ENCODE measurements at regions not wholly inside any gene's neighbourhood (a gene's known extent, or its start where the extent isn't known, plus 50 kb on each side); places are given as distances from the start of the nearest gene placed in this dataset.

GRCh38 chr1:67489643-67490042 lies 59.4 kb upstream of the SERBP1 start:
- no peaks in the 10 kb centered on the region for H3K36me3 Mint-ChIP-seq (ENCODE audit: low read depth)
- intact Hi-C loops (cut with DNase I, micrococcal nuclease): no loop called here
- Histone ChIP-seq H3K4me1 (ENCODE audit: insufficient read depth, low read length) (no peaks in the 10 kb centered on the region), H3K27ac (ENCODE audit: low read depth in 1 of 2, low read length in 2 of 2) (no peak overlapping the region), H3K9me3 (ENCODE audit: control insufficient read depth in 1 of 2, insufficient read depth in 1 of 2, low read length in 2 of 2) (no peaks in the 10 kb centered on the region), H3K27me3 (ENCODE audit: control insufficient read depth in 1 of 2, insufficient read depth in 2 of 2, low read length in 2 of 2) (no peaks in the 10 kb centered on the region), H3K4me3 (ENCODE audit: low read length) (no peak overlapping the region), H3K36me3 (ENCODE audit: insufficient read depth, low read length) (no peaks in the 10 kb centered on the region)
- H3K9me3 Mint-ChIP-seq: no peaks in the 10 kb centered on the region
- DNase-seq (peak in 4 of 14 experiments; percentile 3 to 36 (median 18)), ATAC-seq (ENCODE audit: poor library complexity) (no peak)
- H3K27me3 Mint-ChIP-seq: no peaks in the 10 kb centered on the region
- H3K27ac Mint-ChIP-seq: no peak overlapping the region
- no peak overlapping the region for H3K4me3 Mint-ChIP-seq
- ChIA-PET CTCF (no interaction called here), POLR2A (no interaction called here)
- H3K4me1 Mint-ChIP-seq (ENCODE audit: low read depth): no peaks in the 10 kb centered on the region
- TF ChIP-seq CTCF (IDR thresholded peaks at IDR 0.05): no peak

- no peaks in the 10 kb centered on the region for H3K9me3 ChIP-seq (ENCODE audit: control insufficient read depth in 1 of 2, insufficient read depth in 1 of 2, low read length in 2 of 2)
- no peaks in the 10 kb centered on the region for H3K36me3 ChIP-seq (ENCODE audit: insufficient read depth, low read length)
- Mint-ChIP-seq H3K9me3 (no peaks in the 10 kb centered on the region), H3K4me3 (no peak overlapping the region), H3K27me3 (no peaks in the 10 kb centered on the region), H3K27ac (no peak overlapping the region), H3K36me3 (ENCODE audit: low read depth) (no peaks in the 10 kb centered on the region), H3K4me1 (ENCODE audit: low read depth) (no peaks in the 10 kb centered on the region)
- ChIA-PET POLR2A (no interaction called here), CTCF (no interaction called here)
- intact Hi-C loops (cut with DNase I, micrococcal nuclease): no loop called here
- TF ChIP-seq CTCF (IDR thresholded peaks at IDR 0.05): no peak
- ATAC-seq (ENCODE audit: poor library complexity): no peak
- no peaks in the 10 kb centered on the region for H3K27me3 ChIP-seq (ENCODE audit: control insufficient read depth in 1 of 2, insufficient read depth in 2 of 2, low read length in 2 of 2)
- no peak overlapping the region for H3K4me3 ChIP-seq (ENCODE audit: low read length)
- DNase-seq: no peak
- H3K4me1 ChIP-seq (ENCODE audit: insufficient read depth, low read length): no peaks in the 10 kb centered on the region
- H3K27ac ChIP-seq (ENCODE audit: low read depth in 1 of 2, low read length in 2 of 2): no peak overlapping the region
These were observed 61.1 kb upstream of the SERBP1 start for GRCh38 chr1:67491280-67491679.

DNA sequence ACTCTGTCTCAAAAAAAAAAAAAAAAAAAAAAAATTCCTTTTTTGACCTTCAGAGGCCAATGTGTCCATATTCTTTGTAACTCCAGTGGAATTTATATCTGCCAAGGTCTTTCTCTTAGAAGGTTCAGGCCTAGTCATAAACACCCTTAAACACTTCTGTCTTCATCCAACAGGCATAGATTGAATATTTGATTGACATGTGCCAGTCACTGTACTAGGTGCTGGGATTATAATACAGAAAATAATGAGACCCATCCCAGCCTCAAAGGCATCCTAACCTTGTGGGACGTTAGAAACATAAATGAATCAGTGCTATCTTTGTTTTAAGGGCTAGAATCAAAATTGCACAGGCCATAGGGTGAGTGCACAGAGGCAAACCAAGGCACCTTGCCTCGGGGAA lies 62.9 kb upstream of the SERBP1 start:
- CTCF ChIA-PET: no interaction called here
- H3K9me3 ChIP-seq (ENCODE audit: control insufficient read depth in 1 of 2, insufficient read depth in 1 of 2, low read length in 2 of 2): no peaks in the 10 kb centered on the region
- ATAC-seq (ENCODE audit: poor library complexity) (no peak), DNase-seq (no peak)
- Mint-ChIP-seq H3K27me3 (no peaks in the 10 kb centered on the region), H3K9me3 (no peaks in the 10 kb centered on the region), H3K4me3 (no peak overlapping the region), H3K36me3 (ENCODE audit: low read depth) (no peaks in the 10 kb centered on the region), H3K27ac (no peak overlapping the region), H3K4me1 (ENCODE audit: low read depth) (no peaks in the 10 kb centered on the region)
- intact Hi-C loops (cut with DNase I, micrococcal nuclease): no loop called here
- H3K4me1 ChIP-seq (ENCODE audit: insufficient read depth, low read length): no peaks in the 10 kb centered on the region
- H3K4me3 ChIP-seq (ENCODE audit: low read length): no peak overlapping the region
- H3K36me3 ChIP-seq (ENCODE audit: insufficient read depth, low read length): no peaks in the 10 kb centered on the region
- no peak for TF ChIP-seq CTCF (IDR thresholded peaks at IDR 0.05)
- no peak overlapping the region for H3K27ac ChIP-seq (ENCODE audit: low read depth in 1 of 2, low read length in 2 of 2)
- POLR2A ChIA-PET: no interaction called here
- H3K27me3 ChIP-seq (ENCODE audit: control insufficient read depth in 1 of 2, insufficient read depth in 2 of 2, low read length in 2 of 2): no peaks in the 10 kb centered on the region

All from CD4-positive, alpha-beta T cell (primary cell).